DMS114 treated with DMSO at 0.1 percent for 48 hours (cell line): ENCODE measurements at regions not wholly inside any gene's neighbourhood (a gene's known extent, or its start where the extent isn't known, plus 50 kb on each side); places are given as distances from the start of the nearest gene placed in this dataset.

Experiments used
- DNase-seq: peaks from one replicate; lab custom pipeline; 2025; ENCODE audit not compliant: unreplicated experiment; lab: John Stamatoyannopoulos, UW

DNA sequence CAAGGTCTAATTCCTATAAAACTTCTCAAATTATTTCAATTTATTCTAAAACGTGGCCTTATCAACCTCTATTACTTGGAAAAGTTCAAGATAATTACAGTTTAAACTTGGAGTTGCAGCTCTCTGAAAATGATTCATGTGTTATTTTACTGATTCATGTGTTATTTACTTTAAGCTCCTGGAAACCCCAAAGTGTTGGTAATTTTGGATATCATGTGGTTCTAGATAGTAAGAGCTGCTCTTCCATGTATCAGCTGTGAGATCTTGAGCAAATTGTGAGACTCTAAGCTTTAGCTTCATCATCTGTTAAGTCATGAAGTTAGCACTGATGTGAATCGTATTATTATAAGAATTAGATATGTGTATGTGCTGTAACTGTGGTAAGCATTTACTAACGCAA, 749.2 kb downstream of the TLE4 start:
- DNase-seq: no peak

DNA sequence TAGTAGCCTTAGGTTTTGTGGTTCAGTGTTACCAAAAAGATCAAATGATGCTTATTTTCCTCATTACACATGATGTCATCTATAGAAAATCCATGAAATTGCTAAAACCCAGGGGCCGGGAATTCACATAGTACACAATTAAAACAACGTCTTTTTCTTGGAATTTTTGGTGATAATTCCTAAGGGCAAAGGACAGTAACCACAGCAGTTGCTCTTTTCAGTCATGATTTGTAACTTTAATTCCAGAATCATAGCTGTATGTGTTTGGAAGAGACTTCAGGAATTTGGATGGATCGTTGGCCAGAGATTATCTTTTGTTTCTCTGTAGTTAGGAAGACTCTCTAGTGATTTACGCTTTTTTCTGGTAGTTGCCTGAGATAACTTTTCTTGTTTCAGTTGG, 748.7 kb downstream of the TLE4 start:
- no peak for DNase-seq

DNA sequence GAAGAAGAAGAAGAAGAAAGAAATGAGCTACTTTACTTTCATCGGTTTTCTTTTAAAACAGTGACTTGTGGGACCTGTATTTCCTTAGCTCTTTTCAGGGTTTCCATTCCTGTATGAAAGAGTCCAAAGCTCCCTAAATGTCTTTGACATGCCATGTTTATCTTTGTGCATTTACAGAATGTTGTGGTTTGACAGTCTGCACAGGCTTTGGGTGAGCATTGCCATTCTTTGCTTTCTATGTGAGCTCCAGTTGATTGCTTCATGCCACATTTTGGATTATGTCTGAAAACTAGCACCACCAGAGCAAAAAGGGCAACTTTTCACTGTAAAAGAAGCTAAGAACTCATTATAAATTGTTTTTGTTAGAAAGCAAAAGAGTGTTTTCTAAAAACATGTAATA, 733.4 kb downstream of the TLE4 start:
- DNase-seq: no peak

DNA sequence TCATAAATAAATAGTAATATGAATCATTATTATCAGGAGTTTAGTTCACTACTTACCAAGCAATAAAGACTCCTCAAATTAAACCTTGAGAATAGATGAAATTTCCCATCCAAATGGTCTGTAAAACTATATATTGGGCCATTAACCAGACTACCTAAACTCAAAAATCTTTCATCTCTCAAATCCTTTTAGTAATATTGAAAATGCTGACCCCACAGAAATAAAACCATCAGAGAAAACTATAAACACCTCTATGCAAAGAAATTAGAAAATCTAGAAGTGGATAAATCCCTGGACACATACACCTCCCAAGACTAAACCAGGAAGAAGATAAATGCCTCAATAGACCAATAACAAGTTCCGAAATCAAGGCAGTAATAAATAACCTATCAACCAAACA, 723.2 kb downstream of the TLE4 start:
- DNase-seq: no peak

DNA sequence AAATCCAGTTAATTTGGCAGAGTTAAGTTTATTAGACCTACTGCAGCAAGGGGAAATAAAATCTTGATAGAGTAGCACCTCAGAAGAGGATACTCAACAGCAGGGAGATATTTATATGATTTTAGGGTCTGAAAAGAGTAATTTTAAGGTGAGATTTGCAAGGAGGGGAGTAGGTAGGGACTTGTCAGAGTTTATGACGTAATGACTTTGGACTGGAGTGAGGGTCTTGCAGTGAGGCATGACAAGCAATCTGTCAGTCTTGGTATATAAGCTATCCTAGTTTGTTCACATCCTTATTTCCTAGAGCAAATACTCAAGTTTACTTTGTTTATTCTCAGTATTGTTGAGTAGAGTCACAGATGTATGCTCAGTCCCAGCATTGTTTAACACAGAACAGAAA, 722.6 kb downstream of the TLE4 start:
- DNase-seq: no peak

DNA sequence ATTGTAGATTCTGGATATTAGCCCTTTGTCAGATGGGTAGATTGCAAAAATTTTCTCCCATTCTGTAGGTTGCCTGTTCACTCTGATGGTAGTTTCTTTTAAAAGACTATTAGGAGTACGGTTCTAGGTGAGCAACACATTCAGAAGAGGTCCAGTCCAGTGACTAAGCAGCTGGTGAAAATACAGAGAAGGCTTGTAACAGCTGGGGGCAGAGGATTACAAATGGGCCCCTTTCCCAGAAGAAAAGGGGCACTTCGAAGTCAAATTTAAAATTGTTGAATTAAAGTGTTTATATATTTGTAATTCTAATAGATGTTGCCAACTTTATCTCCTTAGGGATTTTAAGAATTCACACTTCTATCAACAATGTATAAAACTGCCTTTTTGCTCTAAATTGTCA, 720.5 kb downstream of the TLE4 start:
- no peak for DNase-seq

DNA sequence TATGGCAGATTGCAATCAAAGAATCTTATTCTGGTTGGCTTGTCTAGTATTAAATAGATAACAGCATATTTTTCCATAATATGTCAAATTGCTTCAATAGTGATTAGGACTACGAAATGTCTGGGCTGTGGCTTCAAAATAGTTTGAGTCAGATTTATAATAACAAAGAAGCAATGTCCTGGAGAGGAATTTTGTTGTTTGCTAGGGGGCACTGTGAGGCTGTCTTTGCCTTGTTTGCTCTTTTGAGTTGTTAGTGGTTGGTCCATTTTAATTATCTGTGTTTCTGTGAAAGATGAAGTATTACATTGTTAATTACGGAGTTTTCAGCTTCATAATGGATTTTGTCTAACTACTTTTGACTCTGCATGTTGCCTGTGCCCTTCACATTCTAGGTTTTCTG, 713.6 kb downstream of the TLE4 start:
- DNase-seq: no peak

DNA sequence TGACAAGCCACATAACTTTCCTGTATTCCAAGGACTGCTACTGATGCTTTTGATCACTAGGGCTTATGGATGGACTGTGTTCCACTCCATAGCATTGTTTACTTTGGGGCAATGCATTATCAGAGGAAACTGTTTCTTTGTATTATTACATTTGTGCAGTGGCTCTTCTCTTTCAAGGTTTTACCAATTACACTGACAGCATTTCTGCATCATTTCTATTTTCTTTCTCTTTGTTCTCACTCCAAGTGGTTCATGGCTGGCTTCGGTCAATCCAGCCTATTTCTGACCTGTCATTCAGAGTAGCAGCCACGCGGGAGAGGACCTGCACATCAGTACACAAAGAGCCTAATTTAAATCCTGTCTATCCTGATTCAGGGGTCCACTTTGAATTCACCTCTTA, 711.0 kb downstream of the TLE4 start:
- no peak for DNase-seq

DNA sequence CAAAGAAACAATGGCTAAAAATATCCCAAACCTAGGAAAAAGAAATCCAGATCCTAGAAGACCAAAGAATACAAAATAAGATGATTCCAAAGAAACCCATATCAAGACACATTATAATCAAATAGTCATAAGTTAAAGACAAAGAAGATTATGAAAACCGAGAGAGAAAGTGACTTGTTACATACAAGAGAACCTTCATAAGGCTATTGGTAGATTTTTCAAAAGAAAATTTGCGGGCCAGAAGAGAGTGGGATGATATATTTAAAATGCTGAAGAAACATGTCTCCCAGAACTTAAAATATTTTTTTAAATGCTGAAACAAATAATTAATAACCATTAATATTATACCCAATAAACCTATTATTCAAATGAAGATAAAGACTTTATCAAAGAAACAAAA, 687.3 kb downstream of the TLE4 start:
- no peak for DNase-seq

DNA sequence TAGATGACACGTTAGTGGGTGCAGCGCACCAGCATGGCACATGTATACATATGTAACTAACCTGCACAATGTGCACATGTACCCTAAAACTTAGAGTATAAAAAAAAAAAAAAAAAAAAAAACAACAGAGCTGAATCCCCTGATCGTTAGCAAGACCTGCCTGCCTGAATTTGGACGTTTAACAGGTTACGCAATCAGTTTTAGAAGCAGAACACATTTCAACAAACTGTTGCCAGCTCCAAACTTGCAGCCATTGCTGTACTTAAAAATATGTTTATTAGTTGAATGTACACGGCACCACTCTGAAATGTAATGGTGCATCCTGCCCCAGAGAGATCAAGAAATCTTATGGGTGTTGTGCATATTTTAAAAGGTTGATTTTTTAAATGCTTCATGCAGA, 680.0 kb downstream of the TLE4 start:
- DNase-seq: no peak

DNA sequence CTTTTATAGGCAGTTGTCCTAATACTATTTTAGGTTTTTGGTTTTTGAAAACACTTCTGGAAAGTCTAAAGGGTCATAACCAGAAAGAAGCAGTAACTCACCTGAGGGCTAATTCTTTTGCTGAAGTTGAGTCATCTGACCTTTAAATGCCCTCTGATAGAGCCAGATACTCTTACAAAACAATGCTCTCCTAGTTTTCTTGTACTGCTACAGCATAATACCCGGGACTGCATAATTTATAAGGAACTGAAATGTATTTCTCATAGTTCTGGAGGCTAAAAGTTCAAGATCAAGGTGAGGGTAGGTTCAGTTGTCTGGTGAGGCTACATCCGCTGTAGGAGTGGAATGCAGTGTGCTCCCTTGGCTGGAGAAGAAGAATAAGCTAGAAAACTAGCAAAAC, 670.3 kb downstream of the TLE4 start:
- no peak for DNase-seq

DNA sequence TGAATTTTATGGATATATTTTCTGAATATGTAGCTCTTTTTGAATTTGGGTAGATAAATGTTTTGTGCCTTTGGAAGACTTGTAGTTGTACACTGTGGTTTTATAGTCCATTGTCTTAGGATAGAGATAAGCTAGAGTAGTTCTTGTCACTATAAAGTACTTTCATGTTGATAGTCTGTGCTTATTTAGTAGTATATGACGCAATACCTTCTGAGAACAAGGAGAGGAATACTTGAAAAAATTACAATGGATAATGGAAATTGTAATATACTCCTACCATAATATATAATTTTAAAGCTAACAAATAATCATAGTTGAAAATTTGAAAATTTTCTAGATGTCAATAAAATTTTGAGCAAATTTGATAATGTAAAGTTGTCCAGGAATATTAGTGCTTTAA, 664.0 kb downstream of the TLE4 start:
- no peak for DNase-seq

DNA sequence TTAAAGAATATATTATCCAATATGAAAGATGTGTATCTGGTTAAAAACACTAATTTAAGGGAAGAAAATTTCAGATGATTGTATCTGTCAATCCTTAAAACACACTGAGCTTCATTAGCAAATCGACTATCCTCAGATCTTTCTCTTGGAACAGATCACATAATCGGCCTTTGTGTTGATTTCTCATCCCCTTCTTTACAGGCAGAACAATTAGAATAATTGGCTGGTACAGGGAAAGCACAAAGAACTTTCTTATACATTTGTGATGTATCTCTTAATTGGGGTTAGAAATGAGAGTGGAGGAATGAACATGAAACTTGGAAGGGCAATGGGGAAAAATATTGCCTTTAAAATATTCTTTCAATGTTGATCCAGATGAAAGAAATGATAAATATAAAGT, 662.1 kb downstream of the TLE4 start:
- DNase-seq: no peak

DNA sequence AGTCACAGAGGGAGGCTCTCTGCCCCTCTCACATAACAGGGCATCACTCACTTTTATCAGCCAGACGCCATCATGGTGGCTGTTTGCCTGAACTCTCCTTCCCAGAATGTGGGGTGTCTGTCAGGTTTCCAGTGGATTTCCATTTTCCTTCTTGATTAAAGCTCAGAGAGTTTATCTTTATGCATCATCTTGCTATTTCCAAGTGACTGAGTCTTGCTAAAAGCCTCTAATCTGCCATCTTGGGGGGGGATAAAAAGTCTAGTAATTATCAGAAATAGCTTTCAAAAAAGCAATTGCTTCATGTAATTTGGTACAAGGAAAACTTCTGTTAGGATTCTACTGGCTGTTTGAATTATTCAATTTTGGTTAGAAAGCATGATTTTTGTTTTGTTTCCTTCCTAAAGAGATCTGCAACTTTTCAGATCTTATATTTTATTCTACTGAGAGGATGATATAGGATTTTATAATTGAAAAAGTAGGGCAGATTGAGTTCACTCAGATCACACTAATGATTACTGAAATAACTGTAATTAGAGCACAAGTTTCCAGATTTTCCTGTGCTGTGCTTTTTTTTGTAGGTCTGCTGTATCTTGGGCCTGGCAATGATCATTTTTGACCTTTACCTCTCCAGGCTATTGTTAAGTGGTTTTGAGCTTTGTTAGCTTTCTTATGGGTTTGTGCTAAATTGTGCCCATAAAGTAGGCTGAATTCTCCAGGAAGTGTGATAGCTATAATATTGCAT, 661.5 kb downstream of the TLE4 start:
- no peak for DNase-seq

DNA sequence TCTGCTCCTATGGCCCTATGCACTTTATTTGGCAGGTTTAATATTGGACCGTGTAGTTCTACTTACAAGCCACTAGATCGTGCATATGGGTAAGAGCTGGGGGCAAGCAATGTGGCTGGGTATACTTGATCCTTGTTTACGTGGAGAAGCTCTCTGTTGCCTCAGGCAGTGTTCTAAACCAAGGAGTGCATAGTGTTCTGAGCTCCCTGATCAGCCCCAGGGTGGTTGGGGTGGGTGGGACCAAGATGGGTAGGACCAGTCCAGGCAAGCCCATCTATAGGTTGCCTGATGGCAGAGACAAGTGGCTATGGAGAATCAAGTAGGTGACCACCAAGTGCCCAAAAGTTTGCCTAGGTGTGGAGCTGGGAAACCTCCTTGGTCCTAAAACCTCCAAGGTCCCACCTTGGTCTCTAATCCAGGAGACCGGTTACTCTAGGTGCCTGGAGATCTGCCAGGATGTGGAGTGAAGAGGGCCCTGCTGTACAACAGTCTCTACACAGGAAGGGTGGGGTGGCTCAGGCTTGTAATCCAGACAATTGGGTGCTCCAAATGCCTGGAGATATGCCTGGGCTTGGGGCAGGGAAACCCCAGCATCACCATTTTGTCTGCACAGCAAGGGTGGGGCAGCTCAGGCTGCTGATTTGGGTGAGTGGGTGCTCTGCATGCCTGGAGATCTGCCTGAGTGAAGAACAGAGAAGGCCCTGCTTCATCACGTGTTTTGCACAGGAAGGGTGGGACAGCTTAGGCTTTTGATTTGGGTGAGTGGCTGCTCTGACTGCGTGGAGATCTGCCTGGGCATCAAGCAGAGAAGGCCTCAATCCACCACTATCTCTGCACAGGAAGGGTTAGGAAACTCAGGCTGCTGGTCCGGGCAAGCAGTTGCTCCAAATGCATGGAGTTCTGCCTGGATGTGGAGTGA, 659.8 kb downstream of the TLE4 start:
- no peak for DNase-seq

DNA sequence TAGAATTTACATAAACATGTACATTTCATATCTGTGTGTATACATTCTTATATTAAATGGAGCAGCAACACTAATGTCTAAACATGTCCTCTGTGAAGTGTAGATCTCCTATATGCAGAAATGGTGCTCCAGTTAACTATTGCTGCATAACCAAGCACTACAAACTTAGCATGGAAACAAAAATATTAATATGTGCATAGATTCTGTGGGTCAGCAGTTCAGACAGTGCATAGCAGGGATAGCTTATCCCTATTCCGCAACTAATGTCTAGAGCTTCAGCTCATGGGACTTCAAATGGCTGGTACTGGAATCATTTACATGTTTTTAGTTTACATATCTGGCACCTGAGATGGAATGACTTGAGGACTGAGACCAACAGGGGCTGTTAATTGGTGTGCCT, 652.1 kb downstream of the TLE4 start:
- DNase-seq: no peak

DNA sequence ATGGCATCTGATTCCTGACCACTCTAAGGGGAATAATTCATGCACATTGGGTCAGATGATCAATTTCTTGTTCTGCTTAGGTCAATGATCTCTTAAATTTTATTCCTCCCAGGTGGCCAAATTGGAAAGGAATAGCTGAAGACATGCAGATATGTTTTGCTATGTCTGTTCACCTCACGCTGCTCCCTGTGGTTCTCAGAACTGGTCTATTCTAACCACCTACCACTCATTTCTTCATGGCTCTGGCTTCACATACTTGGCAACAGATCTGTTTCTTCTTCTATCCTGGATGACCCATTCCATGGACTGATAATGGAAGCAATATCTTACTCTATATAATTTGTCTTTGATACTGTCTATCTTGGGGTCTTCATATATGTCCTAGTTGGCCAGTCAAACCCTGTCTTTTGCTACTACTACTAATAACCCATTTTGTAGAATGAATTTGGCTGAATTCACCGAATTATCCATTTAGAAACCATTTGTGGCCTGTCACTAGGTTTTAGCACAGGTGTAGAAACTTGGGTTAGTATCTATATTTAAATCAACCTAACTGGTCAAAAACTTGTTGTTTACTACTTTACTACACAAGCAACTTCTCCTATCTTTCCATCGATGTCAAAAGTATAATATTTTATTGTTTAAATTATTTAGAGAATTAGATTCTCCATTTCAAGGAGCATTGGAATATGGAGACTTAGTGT, 650.9 kb downstream of the TLE4 start:
- no peak for DNase-seq

DNA sequence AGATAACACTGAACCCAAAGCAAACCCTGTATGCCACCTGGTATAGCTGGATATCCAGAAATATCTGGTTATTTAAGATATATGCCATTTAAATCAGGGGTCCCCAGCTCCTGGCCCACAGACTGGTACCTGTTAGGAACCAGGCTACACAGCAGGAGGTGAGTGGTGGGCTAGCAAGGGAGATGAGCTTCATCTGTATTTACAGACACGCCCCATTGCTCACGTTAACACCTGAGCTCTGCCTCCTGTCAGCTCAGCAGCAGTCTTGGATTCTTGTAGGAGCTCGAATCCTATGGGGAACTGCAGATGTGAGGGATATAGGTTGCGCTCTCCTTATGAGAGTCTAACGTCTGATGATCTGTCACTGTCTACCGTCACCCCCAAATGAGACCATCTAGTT, 646.6 kb downstream of the TLE4 start:
- no peak for DNase-seq

DNA sequence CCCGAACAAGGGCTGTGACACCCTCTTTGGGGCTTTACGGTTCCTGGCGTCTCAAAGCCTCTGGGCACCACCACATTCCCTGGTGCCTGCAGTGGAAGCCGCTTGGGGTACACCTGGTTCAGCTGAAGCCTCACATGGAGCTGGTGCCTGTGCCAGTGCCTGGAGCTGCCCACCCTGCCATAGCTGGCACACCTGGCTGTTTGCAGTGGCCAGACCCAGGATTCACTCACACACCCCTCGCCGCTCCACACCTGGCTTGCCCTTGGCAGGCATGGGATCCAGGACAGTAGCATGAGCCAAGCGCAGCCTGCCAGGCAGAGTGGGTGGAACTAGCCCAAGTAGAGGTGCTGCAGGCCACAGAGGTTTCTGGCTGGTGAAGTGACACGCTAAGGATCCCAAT, 641.8 kb downstream of the TLE4 start:
- no peak for DNase-seq

DNA sequence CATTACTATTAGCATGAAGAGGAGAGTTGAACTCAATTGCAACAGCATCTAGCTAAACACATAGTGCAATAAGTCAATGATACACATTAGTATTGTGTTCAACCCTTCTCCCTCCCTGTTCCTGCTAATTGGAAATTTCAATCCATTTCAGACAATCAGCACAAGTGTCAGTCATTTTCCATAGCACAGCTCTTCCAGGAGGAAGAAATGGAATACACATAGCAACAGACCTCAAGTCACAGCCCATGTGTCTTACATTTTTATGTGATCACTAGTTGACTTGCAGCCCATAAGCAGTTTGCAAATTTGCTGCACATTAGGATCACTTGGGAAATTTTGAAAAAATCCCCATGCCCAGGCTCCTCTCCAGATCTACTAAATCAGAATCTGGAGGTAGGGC, 636.9 kb downstream of the TLE4 start:
- no peak for DNase-seq

DNA sequence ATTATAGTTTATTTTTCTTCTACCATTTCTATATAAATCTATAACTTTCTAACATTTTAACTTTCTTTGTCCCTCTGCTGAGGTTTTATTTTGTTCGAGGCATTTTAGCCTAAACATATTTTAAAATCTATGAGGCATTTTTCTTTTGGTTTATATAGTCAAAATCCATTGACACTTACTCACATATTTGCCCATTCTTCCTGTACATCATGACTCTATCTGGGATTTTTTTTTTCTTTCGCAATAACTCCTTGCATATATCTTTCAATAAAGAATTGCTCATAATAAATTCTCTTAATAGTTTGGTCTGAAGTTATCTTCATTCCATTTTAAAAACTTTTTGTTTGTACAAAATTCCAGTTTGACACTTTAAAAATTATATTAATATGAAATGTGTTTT, 632.3 kb downstream of the TLE4 start:
- no peak for DNase-seq

DNA sequence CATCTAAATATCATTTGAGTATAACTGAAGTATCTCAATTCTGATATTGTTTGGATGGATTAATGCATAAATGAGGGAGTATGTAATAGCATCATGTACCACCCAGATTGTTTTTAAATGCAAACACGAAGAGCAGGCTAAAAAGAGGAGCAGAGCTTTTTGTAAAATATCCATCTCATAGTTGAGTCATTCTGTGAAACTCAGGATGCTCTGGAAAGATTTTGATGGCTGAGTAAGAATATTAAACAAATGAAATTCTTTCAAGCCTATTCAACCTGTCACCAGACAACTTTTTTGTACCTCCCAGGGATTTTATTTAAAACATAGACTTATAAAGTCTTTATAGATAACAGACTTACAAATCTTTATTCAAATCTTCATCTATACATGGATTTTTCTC, 625.9 kb downstream of the TLE4 start:
- no peak for DNase-seq
